IMR-90 (cell line): ENCODE measurements at regions not wholly inside any gene's neighbourhood (a gene's known extent, or its start where the extent isn't known, plus 50 kb on each side); places are given as distances from the start of the nearest gene placed in this dataset.

Source experiments
- ATAC-seq: fragments of 200-7000 bp; cut with Tn5 transposase; 2 replicates; pipeline ENCODE4 v1.9.1; 2020; ENCODE audit warnings: low read depth, mild to moderate bottlenecking, moderate library complexity
- BruUV-seq: library from RNA; stranded (reverse); fragments of 400-500 nt; replicated peaks from 2 replicates; lab custom pipeline; 2021; lab: Mats Ljungman, UMichigan
- CTCF ChIA-PET: fragments of 300-600 bp; formaldehyde crosslinking; extraction: SDS; loops from one replicate; lab custom pipeline; 2021; ENCODE audit warnings: antibody characterized with exemption; lab: Yijun Ruan, JAX
- POLR2A ChIA-PET: fragments of 300-600 bp; sonication (Branson Sonifier 250); formaldehyde crosslinking; loops from one replicate; lab custom pipeline; 2022; ENCODE audit warnings: antibody characterized with exemption; ENCODE audit not compliant: unreplicated experiment; lab: Charles Lee
- DNase-seq: peaks from one replicate; pipeline ENCODE4 v3.0.0; 2013
- H2AFZ ChIP-seq: replicated peaks from 2 replicates; pipeline ENCODE3; 2013; ENCODE audit warnings: low read length, mild to moderate bottlenecking; ENCODE audit not compliant: poor library complexity
- H2AK5ac ChIP-seq: 2 replicates; pipeline ENCODE4 v1.6.1; 2013; ENCODE audit warnings: low read depth, low read length, inconsistent platforms
- H2AK9ac ChIP-seq: replicated peaks from 2 replicates; pipeline ENCODE3; 2013; ENCODE audit warnings: mild to moderate bottlenecking, low read depth, low read length, moderate library complexity; ENCODE audit not compliant: poor library complexity
- H2BK120ac ChIP-seq: 2 replicates; pipeline ENCODE4 v1.6.1; 2013; ENCODE audit warnings: low read depth, low read length, inconsistent platforms
- H2BK15ac ChIP-seq: 3 replicates; pipeline ENCODE4 v1.6.1; 2013; ENCODE audit warnings: low read depth, low read length, inconsistent platforms
- H2BK20ac ChIP-seq: 2 replicates; pipeline ENCODE4 v1.6.1; 2013; ENCODE audit warnings: low read depth, mild to moderate bottlenecking, inconsistent platforms, low read length, moderate library complexity
- H2BK5ac ChIP-seq: 2 replicates; pipeline ENCODE4 v1.6.1; 2013; ENCODE audit warnings: mild to moderate bottlenecking, low read depth, low read length, inconsistent platforms; ENCODE audit not compliant: poor library complexity, severe bottlenecking
- H3K14ac ChIP-seq: replicated peaks from 2 replicates; pipeline ENCODE4 v1.6.1; 2013; ENCODE audit warnings: low read depth, low read length, inconsistent platforms
- H3K18ac ChIP-seq: 2 replicates; pipeline ENCODE4 v1.6.1; 2013; ENCODE audit warnings: low read depth, low read length, control low read depth
- H3K23ac ChIP-seq: 2 replicates; pipeline ENCODE4 v1.6.1; 2013; ENCODE audit warnings: low read depth, low read length, inconsistent platforms
- H3K27ac ChIP-seq: 2 replicates; pipeline ENCODE4 v1.5.1; 2013; ENCODE audit warnings: mild to moderate bottlenecking, control low read depth, low read length; ENCODE audit not compliant: insufficient read depth
- H3K27me3 ChIP-seq: 2 replicates; pipeline ENCODE4 v1.6.1; 2013; ENCODE audit warnings: low read length; ENCODE audit not compliant: control insufficient read depth, insufficient read depth
- H3K36me3 ChIP-seq: 2 replicates; pipeline ENCODE4 v1.6.1; 2013; ENCODE audit warnings: low read length, mixed read lengths; ENCODE audit not compliant: control insufficient read depth, insufficient read depth
- H3K4ac ChIP-seq: 2 replicates; pipeline ENCODE4 v1.6.1; 2013; ENCODE audit warnings: low read depth, low read length, inconsistent platforms
- H3K4me1 ChIP-seq: 2 replicates; pipeline ENCODE4 v1.6.1; 2013; ENCODE audit warnings: low read length, mixed read lengths; ENCODE audit not compliant: control insufficient read depth, insufficient read depth
- H3K4me2 ChIP-seq: 2 replicates; pipeline ENCODE4 v1.6.1; 2013; ENCODE audit warnings: low read depth, mild to moderate bottlenecking, control low read depth, low read length, moderate library complexity
- H3K4me3 ChIP-seq: 2 replicates; pipeline ENCODE4 v1.5.1; 2013; ENCODE audit warnings: low read depth, mild to moderate bottlenecking, control low read depth, low read length, moderate library complexity; ENCODE audit not compliant: insufficient read depth
- H3K56ac ChIP-seq: 2 replicates; pipeline ENCODE4 v1.6.1; 2013; ENCODE audit warnings: low read length, inconsistent platforms; ENCODE audit not compliant: insufficient read depth; ENCODE audit errors: extremely low read depth
- H3K79me1 ChIP-seq, 2 experiments: 2 replicates each; pipeline ENCODE4 v1.6.1; 2013; ENCODE audit warnings: low read length in 2 of 2, inconsistent platforms in 1 of 2, low read depth in 1 of 2
- H3K9ac ChIP-seq: 2 replicates; pipeline ENCODE4 v1.6.1; 2013; ENCODE audit warnings: low read depth, low read length, control low read depth
- H3K9me1 ChIP-seq: 2 replicates; pipeline ENCODE4 v1.6.1; 2013; ENCODE audit warnings: low read length, inconsistent platforms; ENCODE audit not compliant: insufficient read depth
- H3K9me3 ChIP-seq: 2 replicates; pipeline ENCODE4 v1.6.1; 2013; ENCODE audit warnings: low read length; ENCODE audit not compliant: control insufficient read depth, insufficient read depth
- H4K20me1 ChIP-seq: 2 replicates; pipeline ENCODE4 v1.6.1; 2013; ENCODE audit warnings: low read length, inconsistent platforms; ENCODE audit not compliant: insufficient read depth
- H4K5ac ChIP-seq: 2 replicates; pipeline ENCODE4 v1.6.1; 2013; ENCODE audit warnings: mild to moderate bottlenecking, low read depth, low read length, control low read depth
- H4K8ac ChIP-seq, 2 experiments: 2 replicates each; pipeline ENCODE4 v1.6.1; 2013; ENCODE audit warnings: low read depth in 2 of 2, low read length in 2 of 2, control low read depth in 1 of 2, inconsistent platforms in 1 of 2
- H4K91ac ChIP-seq: 2 replicates; pipeline ENCODE4 v1.6.1; 2013; ENCODE audit warnings: low read depth, low read length, inconsistent platforms; ENCODE audit not compliant: insufficient read depth
- CEBPB ChIP-seq: IDR thresholded peaks from 2 replicates; pipeline ENCODE4 v1.6.1; 2012; ENCODE audit warnings: low read depth, low read length, improper control_type of control experiment
- CHD1 ChIP-seq: IDR thresholded peaks from 2 replicates; pipeline ENCODE4 v1.6.1; 2012; ENCODE audit warnings: low read depth, low read length, improper control_type of control experiment
- ELK1 ChIP-seq: fragments of 150-350 bp; IDR thresholded peaks from 2 replicates; pipeline ENCODE4 v1.6.1; 2016; ENCODE audit warnings: low read depth, mild to moderate bottlenecking, low read length, moderate library complexity, borderline replicate concordance
- FOS ChIP-seq: fragments of 150-350 bp; IDR thresholded peaks from 2 replicates; pipeline ENCODE4 v1.6.1; 2016; ENCODE audit warnings: low read depth, low read length
- MAFK ChIP-seq: IDR thresholded peaks from 2 replicates; pipeline ENCODE4 v1.6.1; 2012; ENCODE audit warnings: low read depth, low read length, improper control_type of control experiment
- NFE2L2 ChIP-seq: fragments of 150-350 bp; IDR thresholded peaks from 2 replicates; pipeline ENCODE4 v1.6.1; 2016; ENCODE audit warnings: low read depth, mild to moderate bottlenecking, low read length
- POLR2A ChIP-seq: IDR thresholded peaks from 2 replicates; pipeline ENCODE4 v1.6.1; 2012; ENCODE audit warnings: mild to moderate bottlenecking, low read depth, low read length
- RAD21 ChIP-seq: IDR thresholded peaks from 2 replicates; pipeline ENCODE4 v1.6.1; 2012; ENCODE audit warnings: low read length, improper control_type of control experiment
- RCOR1 ChIP-seq: IDR thresholded peaks from 2 replicates; pipeline ENCODE4 v1.6.1; 2012; ENCODE audit warnings: mild to moderate bottlenecking, low read length, improper control_type of control experiment; ENCODE audit not compliant: insufficient replicate concordance
- WGBS, 2 experiments: methylation state at CpG; one replicate each; pipeline versions ENCODE4 v1.1.5 to v1.1.7; 2013; ENCODE audit warnings: missing lambda C conversion rate in 2 of 2; ENCODE audit not compliant: insufficient read length in 1 of 2; ENCODE audit errors: extremely low coverage in 2 of 2; 5-methylcytosine and 5-hydroxymethylcytosine counted together
- dilution Hi-C: fragments of 300-500 bp; cut with HindIII; formaldehyde crosslinking; loops from one replicate; pipeline ENCODE4 v1.14.3; 2018; ENCODE audit warnings: low sequenced_read_pairs; ENCODE audit not compliant: unreplicated experiment
- in situ Hi-C: fragments of 300-500 bp; cut with MboI; formaldehyde crosslinking; loops from 3 replicates; pipeline ENCODE4 v1.14.3; 2019; ENCODE audit warnings: low sequenced_read_pairs, inconsistent platforms, mixed read lengths
- intact Hi-C: fragments of 100-400 bp; cut with micrococcal nuclease; formaldehyde crosslinking; loops from 2 replicates; pipeline ENCODE4 v1.10.0; 2022

DNA sequence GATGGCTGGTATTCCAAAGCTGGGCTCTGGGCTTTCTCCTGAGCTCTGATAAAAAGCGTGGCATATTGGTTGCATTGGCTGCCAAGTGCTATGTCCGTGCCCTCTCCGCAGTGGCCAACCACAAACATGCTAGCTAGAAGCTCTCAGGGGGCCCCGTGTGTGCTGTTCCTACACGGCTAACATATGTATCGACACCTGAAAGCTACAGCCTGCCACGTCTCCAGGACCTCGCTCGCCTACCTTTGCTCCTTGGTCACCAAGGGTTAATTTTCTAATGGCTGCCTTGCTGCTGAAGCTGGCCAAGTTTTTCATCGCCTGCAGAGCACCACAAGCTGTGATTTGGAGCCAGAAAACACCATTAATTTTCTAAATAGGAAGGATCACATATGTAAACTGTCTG lies 888.4 kb downstream of the BCL11A start:
- no peak overlapping the region for H3K27ac ChIP-seq
- no peaks in the 10 kb centered on the region for H3K36me3 ChIP-seq
- H2BK5ac ChIP-seq: no peak overlapping the region
- no peak overlapping the region for H4K91ac ChIP-seq
- H2AFZ ChIP-seq: no peak overlapping the region
- H3K9me3 ChIP-seq: peaks cover 5% of the 10 kb centered on the region; the same call in 1 of the 2 replicates
- no peak for DNase-seq
- H2BK20ac ChIP-seq: no peak overlapping the region
- no peak overlapping the region for H3K23ac ChIP-seq
- H2AK5ac ChIP-seq: no peak overlapping the region
- TF ChIP-seq RCOR1 (no peak), RAD21 (no peak), CHD1 (no peak), MAFK (no peak), NFE2L2 (no peak), CEBPB (no peak), ELK1 (no peak), FOS (no peak), POLR2A (no peak)
- no peak overlapping the region for H2BK15ac ChIP-seq
- ChIA-PET POLR2A (no interaction called here), CTCF (no interaction called here)
- 70% methylated on average over 6 of the region's 10 CpGs; no CpG with 5 or more reads in 1 of the 2 experiments for WGBS, 2 experiments
- H2BK120ac ChIP-seq: no peak overlapping the region
- no peak overlapping the region for H3K9ac ChIP-seq
- H3K18ac ChIP-seq: no peak overlapping the region
- H3K79me1 ChIP-seq: no peaks in the 10 kb centered on the region
- H3K14ac ChIP-seq: no peak overlapping the region
- no peak overlapping the region for H3K56ac ChIP-seq
- no peaks in the 10 kb centered on the region for H4K20me1 ChIP-seq
- no peaks in the 10 kb centered on the region for H3K4me1 ChIP-seq
- intact Hi-C loops: no loop called here
- no peaks in the 10 kb centered on the region for H3K9me1 ChIP-seq
- dilution Hi-C loops: no loop called here
- H3K4ac ChIP-seq: no peak overlapping the region
- no peak overlapping the region for H4K8ac ChIP-seq
- H4K5ac ChIP-seq: no peak overlapping the region
- in situ Hi-C loops: no loop called here
- ATAC-seq: no peak
- no peaks in the 10 kb centered on the region for H3K27me3 ChIP-seq
- no TSS peak for BruUV-seq
- no peak overlapping the region for H3K4me2 ChIP-seq
- no peak overlapping the region for H3K4me3 ChIP-seq
- no peak overlapping the region for H2AK9ac ChIP-seq
